Stimulated activated CD4-positive, alpha-beta T cell treated with anti-CD3 and anti-CD28 coated beads, Interleukin-2, amount 100 ng/mL, for 48 hours (primary cell): ENCODE measurements at regions not wholly inside any gene's neighbourhood (a gene's known extent, or its start where the extent isn't known, plus 50 kb on each side); places are given as distances from the start of the nearest gene placed in this dataset.
A peak's percentile ranks its signal among the peaks of the same experiment; 100 is the strongest.

Experiments used
- DNase-seq, 2 donors: peaks; one replicate each; pipeline ENCODE4 v3.0.0-alpha.2; 2020

DNA sequence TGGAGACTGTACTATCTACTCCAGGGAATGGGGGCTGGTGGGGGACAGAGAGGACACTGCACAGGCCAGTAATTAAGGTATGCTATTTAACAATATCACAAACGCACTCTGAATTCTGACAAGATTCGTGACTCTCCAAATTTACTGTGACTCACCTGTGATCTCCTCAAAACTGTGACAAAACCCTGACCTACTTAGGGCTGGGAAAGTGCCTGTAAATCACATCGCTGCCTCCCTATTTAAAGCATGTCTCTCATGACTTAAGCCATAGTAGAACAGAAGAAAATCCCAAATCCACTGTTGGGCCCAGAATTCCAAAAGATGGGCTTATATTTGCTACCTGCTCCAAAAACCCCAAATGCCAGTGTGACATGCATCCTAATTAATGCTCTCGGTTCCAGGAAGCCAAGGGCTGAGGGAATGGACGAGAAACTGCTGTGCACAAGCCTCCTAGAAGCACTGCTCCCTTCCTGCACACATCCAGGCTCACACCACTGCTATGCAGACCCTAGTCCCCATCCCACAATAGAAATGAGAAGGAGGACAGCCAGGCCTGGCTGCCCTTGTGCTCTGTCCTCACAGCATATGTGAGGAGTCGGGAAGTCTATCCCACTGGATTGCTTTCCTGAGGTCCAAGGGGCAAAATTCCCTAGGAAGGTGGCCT lies 187.7 kb upstream of the CHRNA7 start:
- DNase-seq: no peak

DNA sequence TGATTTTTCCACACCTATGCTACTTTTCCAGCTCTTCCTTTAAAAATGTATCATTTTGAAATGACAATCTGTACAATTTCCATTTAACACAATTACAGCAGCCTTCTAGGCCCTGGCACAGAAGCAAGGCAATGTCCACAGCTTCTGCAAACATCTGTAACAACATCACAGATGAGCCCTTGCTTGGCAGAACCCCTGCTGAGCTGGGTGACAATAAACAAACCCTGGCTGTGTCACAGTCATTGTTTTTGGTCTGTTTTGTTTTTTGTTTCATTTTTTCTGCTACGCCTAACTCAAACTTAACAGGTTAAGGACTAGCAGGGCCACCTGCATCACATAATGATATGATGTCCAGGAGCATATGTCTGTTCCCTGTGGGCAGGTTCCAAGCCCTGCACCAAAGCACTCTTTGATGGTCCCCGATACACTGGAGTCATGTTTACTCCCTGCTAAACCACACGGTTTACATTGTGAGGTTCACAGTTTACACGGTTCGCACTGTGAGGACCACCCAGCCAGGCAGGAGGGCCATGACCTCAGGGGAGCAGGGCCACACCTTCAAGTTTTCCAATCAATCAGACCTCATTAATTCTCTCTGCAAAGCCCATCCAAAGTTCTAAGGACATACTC lies 186.8 kb upstream of the CHRNA7 start:
- DNase-seq: no peak

DNA sequence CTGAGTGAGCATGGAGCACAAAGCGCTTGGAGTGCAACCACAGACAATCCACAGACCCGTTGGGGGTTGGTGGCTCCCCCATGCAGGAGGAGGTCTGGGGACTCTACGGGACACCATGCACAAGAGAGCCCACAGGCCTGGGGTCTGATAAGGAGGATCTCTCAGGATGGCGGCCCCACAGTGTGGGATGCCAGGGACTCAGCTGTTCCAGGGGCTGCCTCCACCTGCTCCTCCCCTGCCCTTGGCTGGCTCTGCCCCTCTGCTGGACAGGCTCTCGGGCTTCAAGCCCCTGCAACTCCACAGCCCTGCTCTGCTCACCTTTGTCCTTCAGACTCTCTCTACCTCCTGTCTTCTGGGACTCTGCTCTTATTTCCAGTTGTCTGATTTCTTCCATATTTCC lies 184.5 kb upstream of the CHRNA7 start:
- no peak for DNase-seq

DNA sequence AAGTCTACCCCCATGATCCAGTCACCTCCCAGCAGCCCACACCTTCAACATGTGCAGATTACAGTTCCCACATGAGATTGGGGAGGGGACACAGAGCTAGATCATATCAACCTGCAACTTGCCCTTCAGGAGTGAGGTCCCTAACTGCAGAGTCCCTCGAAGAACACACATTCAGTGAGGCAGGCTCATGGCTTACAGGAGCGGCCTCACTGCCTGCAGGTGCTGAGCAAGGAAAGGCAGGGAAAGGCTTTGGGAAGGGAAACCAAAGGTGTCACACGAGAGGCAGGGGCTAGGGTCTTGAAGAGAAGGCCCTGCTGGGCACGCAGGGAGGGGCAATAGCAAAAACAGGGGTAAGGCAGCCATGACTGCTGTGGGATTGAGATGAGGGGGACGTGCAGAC lies 182.4 kb upstream of the CHRNA7 start:
- no peak for DNase-seq

DNA sequence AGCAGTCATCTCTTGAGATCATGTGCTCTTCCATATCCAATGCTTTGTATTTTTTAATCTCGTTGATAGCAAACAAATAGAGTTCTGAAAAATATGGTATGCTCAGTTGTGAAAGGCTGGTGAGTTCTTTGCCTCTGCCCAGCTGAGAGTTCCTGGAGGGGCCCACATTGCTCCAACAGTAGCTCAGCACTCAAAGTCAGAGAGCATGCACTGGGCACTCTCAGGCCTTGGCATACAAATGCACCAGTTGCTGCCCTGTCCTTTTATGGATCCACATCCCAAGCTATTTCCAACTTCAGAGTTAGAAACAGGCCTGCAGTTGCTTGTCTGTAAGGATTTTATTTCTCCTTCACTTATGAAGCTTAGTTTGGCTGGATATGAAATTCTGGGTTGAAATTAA lies 181.7 kb upstream of the CHRNA7 start:
- no peak for DNase-seq

DNA sequence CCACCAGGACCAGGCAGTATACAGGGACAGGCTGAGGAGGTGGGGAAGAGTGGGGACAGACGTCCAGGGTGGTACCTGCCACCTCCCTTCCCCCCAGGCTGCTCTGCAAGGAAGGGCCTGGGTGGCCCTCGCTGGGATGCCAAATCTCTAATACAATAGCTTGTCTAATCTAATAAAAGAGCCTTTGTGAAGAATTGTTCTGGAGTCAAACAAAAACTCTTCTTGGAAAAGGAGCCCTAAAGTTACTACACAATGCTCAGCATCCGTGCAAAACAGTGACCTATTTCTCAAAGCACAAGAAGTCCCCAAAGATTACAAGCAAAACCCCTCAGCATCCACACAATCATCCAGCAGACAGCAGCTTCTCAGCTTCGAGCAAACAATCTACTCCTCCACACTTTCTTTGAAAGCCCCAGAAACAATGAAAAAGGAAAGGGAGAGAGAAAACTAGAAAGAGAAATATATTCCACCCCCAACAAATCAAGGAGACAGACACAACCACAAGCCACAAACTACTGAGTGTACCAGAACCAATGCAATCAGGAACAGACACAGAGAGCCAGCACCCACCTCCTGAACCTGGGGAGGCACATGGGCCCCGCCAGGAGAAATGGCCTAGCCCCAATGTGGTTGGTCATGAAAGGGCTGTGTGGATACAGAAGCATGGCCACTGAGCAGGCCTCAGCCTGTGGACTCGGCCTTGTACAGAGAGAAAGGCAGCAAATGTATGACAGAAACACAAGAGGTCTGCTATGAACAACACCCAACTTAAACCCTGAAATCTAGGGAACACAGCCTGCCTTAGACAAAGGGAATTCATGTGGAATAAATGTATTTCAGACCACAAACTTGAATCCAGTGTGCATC lies 177.1 kb upstream of the CHRNA7 start:
- DNase-seq: no peak

DNA sequence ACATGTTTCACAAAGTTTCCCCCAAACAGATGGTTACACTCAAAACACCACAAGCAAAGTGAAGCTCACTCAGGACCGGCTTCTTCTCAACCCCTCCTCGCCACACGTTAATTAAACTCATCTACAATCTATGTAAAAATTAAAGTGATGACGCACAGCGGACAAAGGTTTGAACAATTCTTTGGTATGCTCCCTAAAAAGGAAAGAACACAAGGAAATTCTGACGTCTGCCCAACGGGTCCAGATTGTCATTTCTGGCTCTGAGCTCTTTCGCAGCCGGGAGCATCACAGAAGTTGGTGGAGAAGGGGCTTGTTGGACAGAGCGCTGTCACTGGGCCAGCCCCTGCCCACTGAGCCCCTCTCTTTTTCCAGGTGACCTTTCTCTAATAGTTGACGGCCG lies 173.7 kb upstream of the CHRNA7 start:
- no peak for DNase-seq

DNA sequence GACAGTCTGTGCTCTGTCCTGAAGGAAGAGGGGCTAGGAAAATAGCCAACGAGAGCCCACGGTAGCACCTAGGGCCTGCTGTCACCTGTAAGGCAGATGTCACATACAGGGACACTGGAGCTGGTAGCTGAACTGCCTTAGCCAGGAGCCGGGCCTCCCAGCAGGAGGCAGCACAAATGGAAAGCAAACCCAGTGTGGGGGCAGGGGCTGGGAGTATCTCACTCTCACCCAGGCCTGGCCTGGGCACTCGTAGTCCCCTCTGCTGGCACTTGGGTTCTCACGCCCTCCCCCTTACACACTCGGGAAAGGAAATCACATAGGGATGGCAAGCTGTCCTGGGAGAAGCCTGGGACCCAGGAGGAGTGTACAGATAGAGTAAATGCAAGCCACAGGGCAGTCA lies 173.1 kb upstream of the CHRNA7 start:
- DNase-seq: no peak

DNA sequence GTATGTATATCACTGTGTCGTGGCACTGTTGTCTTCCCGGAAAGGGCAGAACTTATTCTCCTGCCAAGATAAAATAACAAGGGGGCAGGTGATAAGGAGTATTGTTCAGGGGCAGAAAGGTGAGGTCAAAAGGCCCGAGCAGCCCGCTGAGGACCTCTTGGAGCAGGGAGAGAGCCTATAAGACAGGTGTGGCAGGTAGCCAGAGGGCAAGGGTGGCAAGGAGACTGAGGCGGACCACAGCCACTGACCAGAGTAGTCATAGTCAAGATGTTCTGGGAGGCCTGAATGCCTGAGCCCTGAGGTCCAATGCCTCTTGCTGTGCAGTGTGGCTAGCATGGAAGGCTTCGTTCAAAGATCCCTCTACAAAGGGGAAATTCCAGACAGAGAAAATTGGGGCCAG lies 172.3 kb upstream of the CHRNA7 start:
- DNase-seq: no peak

DNA sequence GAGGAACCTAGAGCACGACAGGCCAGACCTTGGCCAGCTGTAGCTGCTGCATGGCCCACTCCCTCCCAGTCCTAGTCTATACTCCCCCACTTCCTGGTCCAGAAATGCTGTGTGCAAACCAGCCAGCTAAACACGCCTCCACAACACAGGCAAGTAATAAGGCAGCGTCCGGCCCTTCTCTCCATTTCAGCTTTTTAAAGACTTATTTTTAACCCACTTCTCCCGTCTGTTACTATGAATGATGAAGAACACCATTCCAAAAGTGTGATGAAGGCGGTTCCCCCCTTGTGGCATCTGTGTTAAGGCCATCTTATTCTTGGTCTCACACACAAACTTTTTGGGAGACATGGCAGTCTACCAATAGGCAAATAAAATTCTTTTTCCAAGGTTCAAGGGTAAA lies 164.1 kb upstream of the CHRNA7 start:
- no peak for DNase-seq

DNA sequence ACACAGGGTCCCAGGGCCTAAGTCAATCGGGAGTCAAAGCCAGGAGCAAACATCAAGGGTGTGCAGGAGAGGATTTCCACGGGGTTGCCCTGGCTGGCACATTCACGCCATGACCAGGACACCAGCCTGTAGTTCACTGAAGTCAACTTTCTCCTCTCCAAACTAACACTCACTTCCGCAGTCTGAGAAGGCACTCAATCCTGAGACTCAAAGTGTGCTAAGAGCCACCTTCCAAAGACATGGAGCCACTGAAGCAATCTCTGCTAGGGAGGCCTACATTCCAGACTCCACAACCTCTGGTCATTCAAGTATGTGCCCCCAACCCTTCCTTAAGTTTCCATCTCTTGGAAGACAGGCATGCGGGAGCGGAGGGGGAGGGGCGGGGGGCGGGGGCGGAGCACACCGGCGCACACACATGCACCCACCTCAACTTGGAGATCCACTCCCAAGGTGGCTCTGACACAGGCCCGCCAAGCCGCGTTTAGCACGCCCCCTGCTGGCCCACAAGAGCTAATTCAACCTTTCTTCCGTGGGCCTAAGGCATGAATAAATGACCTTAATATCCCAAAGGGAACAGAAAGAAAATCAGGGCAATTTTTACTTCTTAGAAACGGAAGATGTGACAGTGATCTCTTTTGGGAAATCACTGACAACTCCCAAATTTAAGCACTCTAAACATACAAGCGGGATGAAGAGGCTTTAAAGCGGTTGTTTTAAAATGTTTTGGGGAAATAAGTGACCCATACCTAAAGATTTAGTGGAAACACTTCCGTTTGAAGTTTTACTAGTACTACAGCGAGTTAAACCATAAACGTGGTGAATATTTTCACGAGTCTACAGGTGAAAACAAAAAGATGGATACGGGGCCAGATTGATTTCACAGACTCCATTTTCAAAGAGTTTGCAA lies 162.5 kb upstream of the CHRNA7 start:
- DNase-seq: peak; percentile 45 to 63

DNA sequence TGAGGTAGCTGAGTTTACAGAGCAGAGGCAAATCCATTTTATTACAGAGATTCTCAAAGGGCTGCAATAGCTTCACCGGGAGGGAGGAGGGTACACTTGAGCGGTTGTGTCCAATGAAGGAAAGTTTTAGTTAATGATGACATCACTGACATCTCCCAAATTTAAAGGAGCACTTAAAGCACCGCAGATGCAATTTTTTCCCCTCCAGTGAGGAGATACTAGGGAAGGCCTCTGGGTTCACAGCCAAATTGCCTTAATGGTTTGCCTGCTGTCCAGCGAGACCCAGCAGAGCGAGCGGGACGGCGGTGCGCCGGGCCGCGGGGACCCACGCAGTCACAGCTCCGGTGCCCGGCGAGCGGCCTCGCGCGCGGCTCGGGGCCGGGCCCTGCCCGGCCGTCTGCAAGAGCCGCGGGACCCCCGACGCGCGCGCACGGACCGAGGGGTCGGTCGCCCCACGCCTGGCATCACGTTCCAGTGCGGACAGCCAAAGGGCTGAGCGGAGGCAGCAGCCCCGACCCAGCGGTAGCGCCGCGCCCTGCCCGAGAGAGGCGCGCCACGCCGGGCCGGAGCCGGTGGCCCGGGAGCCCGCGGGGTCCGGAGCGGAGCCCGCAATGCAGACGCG lies 160.5 kb upstream of the CHRNA7 start:
- no peak for DNase-seq

DNA sequence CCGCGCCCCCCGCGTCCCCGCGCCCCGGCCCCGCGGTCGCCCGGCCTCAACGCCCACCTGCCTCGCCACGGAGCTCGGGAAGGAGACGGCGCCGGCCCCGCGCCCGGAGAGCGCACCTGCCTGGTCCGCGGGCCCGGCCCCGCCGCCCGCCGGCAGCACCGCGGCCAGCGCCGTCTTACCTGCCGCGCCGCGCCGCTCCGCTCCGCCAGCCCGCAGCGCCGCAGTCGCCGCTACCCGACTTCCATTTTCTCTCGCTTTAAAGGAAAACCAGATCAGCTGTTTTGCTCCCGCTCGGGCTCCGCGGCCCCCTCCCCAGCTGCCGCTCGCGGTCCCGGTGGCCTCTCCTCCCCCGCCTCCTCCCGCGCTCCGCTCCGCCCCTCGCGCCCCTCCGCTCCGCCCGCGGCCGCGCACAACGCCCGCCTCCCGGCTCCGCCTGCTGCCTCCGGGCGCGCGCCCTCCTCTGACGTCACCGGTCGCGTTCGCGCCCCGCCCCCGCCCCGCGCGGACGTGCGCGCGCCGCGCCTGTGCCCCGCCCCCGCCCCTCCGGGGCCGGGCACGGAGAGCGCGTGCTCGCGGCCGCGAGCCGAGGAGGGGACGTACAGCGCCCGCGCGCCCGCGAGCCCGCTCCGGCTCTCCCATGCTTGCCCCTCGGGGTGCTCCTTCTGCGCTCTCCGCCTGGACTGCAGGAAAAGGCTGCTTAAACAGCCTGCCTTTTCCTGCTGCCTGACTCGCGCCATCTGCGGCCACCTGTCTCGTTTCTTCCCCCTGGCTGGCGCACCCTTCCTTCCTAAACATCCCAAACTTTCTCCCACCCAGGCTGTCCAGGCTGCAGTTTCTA lies 159.8 kb upstream of the CHRNA7 start, which contains the start of gene OTUD7A:
TSS of gene OTUD7A (minus strand) at position 346 of the 838 bp plus-strand sequence.
- peak; percentile 74 to 85 for DNase-seq

DNA sequence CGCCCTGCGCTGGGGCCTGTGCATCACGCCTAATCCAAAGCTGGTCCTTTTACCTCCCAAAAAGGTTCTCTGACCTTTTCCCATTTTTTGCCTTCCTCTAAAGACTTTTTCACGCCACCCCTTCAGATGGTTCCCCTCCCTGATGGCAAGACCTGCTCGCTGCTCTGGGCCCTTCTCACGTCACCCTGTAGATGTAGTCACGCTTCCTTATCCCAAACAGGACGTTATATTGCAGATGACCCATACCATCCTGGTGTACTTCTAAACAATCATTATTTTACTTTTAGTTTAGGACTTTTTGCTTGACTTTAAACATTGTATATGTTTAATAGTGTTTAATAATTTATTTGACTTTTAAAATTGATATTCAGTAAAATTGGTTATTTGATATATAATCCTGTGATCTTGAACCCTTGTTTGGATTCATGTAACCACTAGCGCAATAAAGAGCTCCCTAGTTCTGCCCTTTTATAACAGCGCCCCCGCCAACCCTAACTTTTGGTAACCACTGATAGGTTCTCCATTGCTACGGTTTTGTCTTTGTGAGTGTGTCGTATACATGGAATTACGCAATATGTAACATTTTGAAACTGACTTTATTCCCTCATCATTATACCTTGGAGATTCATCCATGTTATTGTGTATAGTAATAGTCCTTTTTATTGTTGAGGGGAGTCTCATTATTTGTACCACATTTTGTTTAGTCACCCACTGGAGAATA lies 159.0 kb upstream of the CHRNA7 start:
- DNase-seq: peak in 1 of 2 donors; percentile 4

DNA sequence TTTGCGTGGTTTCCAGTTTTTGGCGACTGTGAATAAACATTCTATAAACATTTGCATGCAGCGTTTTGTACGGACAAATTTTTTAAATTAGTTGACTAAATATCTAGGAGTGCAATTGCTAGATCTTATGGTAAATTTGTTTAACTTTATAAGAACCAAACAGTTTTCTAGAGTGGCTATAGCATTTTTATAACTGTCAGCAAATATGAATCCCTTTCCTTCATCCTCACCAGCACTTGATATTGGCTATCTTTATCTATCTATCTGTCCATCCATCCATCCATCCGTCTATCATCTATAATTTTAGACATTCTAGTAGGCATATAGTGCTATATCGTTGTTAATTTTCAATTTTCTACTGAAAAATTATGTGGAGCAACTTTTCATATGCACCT lies 158.4 kb upstream of the CHRNA7 start:
- DNase-seq: no peak

DNA sequence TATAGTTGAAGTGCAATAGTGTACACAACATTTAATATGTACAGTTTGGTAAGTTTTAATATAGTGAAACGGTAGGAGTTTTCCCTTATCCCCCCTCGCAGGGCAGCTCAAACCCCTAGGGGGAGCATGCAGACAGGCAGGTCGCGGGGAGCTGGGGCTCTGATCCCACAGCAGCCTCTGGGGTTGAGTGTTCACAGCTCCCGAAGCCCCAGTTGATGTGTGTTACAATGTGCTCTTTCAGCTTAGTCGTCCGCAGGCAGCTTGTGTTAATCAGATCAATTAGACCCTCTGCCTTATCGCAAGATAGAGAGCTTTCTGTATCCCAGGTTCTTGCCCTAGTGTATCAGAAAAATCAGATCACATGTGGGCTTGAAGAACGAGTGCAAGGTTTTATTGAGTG lies 143.1 kb upstream of the CHRNA7 start:
- DNase-seq: no peak

DNA sequence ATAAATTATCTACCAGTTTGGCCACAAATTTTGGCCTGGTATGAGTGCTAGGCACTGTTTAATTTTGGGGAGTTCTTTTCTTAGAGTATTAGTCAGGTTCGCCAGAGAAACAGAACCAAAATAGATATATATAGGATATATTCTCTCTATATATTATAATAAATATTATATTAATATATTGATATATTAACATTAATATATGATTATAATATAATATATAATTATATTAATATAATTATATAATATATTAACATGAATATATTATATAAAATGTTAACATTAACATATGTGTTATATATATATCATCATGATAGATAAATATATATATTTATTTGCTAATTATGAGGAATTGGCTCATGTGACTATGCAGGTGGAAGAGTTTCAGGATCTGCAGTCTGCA lies 137.8 kb upstream of the CHRNA7 start:
- DNase-seq: no peak

DNA sequence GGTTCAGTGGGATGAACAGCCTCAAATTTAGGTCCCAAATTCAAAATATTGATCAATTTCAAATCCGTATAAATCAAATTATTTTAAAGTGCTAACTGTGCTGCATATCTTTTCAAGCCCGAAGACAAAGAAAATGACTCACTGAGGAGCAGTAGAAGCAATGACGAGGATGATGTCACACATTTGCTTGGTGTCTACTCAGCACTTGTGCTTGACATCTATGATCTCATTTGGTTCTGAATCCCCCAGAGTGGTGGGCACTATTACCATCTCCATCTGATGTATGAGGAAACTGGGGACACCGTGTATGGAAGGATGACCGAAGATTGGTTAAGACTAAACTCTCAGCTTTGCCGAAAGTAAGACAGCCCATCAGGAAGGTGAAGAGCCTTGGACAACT lies 136.5 kb upstream of the CHRNA7 start:
- no peak for DNase-seq

DNA sequence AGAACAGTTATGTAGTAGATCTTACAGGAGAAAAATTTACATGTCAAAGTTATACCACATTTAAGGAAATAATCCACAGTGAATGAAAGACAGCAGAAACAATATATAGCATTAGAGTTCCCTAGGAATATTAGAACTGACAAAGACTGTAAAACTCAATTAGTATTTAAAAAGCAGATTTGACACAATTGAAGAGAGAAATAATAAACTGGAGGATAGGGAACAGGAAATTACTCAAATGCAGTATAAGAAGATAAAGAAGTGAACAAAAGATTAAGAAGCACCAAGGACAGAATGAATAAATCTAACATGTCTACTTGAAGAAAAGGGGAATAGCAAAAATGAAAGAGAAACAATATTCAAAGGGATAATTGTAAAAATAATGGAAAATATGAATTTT lies 132.6 kb upstream of the CHRNA7 start:
- no peak for DNase-seq

DNA sequence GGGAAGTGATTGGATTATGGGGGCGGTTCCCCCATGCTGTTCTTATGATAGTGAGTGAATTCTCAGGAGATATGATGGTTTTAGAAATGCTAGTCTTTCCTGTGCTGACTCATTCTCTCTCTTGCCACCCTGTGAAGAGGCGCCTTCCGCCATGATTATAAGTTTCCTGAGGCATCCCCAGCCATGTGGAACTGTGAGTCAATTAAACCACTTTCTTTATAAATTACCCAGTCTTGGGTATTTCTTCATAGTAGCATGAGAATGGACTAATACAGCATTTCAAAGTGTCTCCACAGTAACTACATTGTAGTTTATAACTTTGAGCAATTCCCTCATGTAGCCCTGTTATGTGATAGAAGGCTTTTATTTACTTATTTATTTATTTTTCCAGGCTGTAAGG lies 128.8 kb upstream of the CHRNA7 start:
- no peak for DNase-seq

DNA sequence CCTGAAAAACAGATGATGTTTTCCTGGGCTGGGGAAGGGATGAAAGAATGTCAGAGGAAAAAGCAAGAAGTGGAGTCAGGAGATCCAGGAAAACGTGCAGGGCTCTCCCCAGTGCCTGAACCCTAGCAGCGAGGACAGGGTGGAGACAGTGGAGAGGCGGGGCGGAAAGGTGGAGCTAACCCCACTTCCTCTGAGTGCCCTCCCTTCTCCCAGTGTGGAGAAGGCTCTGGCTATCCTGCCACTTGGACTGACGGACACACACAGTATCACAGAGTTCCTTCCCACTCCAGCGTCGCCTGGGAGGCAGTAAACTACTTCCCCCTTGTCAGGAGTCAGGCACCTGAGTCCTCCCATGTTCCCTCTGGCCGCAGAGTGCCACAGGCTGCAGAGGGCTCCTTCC lies 125.3 kb upstream of the CHRNA7 start:
- DNase-seq: no peak
